Liver (tissue), 8 donors: ENCODE measurements at regions not wholly inside any gene's neighbourhood (a gene's known extent, or its start where the extent isn't known, plus 50 kb on each side); places are given as distances from the start of the nearest gene placed in this dataset.

Experiments used
- DNase-seq: peaks from one replicate; pipeline ENCODE4 v3.0.0-alpha.2; 2017; ENCODE audit warnings: low spot score
- H3K27ac ChIP-seq, 2 donors: one replicate each; pipeline ENCODE4 v1.7.0; 2013; ENCODE audit warnings: inconsistent platforms in 2 of 2, low read length in 2 of 2, control low read depth in 1 of 2, low read depth in 1 of 2, mild to moderate bottlenecking in 1 of 2
- H3K27me3 ChIP-seq, 4 donors: one replicate each; pipeline versions ENCODE4 v1.6.1 to v1.7.0; 2013; ENCODE audit warnings: low read length in 3 of 4, inconsistent platforms in 1 of 4, mild to moderate bottlenecking in 1 of 4, moderate library complexity in 1 of 4; ENCODE audit not compliant: control insufficient read depth in 4 of 4, insufficient read depth in 4 of 4
- H3K36me3 ChIP-seq, 4 donors: one replicate each; pipeline versions ENCODE4 v1.6.1 to v1.7.0; 2013; ENCODE audit warnings: low read length in 3 of 4, mild to moderate bottlenecking in 3 of 4, low read depth in 1 of 4, moderate library complexity in 1 of 4; ENCODE audit not compliant: control insufficient read depth in 4 of 4, insufficient read depth in 3 of 4
- H3K4me1 ChIP-seq, 4 donors: one replicate each; pipeline versions ENCODE4 v1.6.1 to v1.7.0; 2013; ENCODE audit warnings: low read length in 3 of 4, mild to moderate bottlenecking in 3 of 4, moderate library complexity in 1 of 4; ENCODE audit not compliant: control insufficient read depth in 4 of 4, insufficient read depth in 4 of 4
- H3K4me3 ChIP-seq, 3 donors: one replicate each; pipeline versions ENCODE4 v1.6.1 to v1.7.0; 2013; ENCODE audit warnings: low read length in 3 of 3, control low read depth in 1 of 3, low read depth in 1 of 3, mild to moderate bottlenecking in 1 of 3
- H3K9ac ChIP-seq, 2 donors: one replicate each; pipeline ENCODE4 v1.7.0; 2013; ENCODE audit warnings: low read length in 2 of 2, mild to moderate bottlenecking in 2 of 2, moderate library complexity in 2 of 2, control low read depth in 1 of 2, low read depth in 1 of 2
- H3K9me3 ChIP-seq, 4 donors: one replicate each; pipeline versions ENCODE4 v1.6.1 to v1.7.0; 2013; ENCODE audit warnings: low read length in 3 of 4; ENCODE audit not compliant: control insufficient read depth in 4 of 4
- EGR1 ChIP-seq, 2 donors: IDR thresholded peaks; 2 replicates each; pipeline ENCODE4 v1.6.1; 2016 to 2018; ENCODE audit warnings: antibody characterized with exemption in 2 of 2, low read depth in 2 of 2
- FOXA1 ChIP-seq: IDR thresholded peaks from 2 replicates; pipeline ENCODE4 v1.6.1; 2016; ENCODE audit warnings: antibody characterized with exemption
- FOXA2 ChIP-seq: IDR thresholded peaks from 2 replicates; pipeline ENCODE4 v1.6.1; 2016; ENCODE audit warnings: antibody characterized with exemption
- GABPA ChIP-seq, 2 donors: IDR thresholded peaks in 1 of 2; conservative IDR thresholded peaks in 1 of 2; 2 replicates each; pipeline ENCODE4 v1.6.1; 2016; ENCODE audit warnings: antibody characterized with exemption in 2 of 2, mild to moderate bottlenecking in 1 of 2, moderate library complexity in 1 of 2
- HNF4A ChIP-seq, 2 donors: conservative IDR thresholded peaks; 2 replicates each; pipeline ENCODE4 v1.6.1; 2016; ENCODE audit warnings: antibody characterized with exemption in 2 of 2, mild to moderate bottlenecking in 2 of 2
- HNF4G ChIP-seq: IDR thresholded peaks from 2 replicates; pipeline ENCODE4 v1.6.1; 2016; ENCODE audit warnings: antibody characterized with exemption
- JUND ChIP-seq, 2 donors: IDR thresholded peaks; 2 replicates each; pipeline ENCODE4 v1.6.1; 2016; ENCODE audit warnings: antibody characterized with exemption in 2 of 2
- MAX ChIP-seq: IDR thresholded peaks from 2 replicates; pipeline ENCODE4 v1.6.1; 2016; ENCODE audit warnings: antibody characterized with exemption
- NR2F2 ChIP-seq: IDR thresholded peaks from 2 replicates; pipeline ENCODE4 v1.6.1; 2016; ENCODE audit warnings: antibody characterized with exemption
- RAD21 ChIP-seq, 2 donors: IDR thresholded peaks; 2 replicates each; pipeline ENCODE4 v1.6.1; 2016; ENCODE audit warnings: antibody characterized with exemption in 2 of 2, mild to moderate bottlenecking in 2 of 2
- REST ChIP-seq: IDR thresholded peaks from 2 replicates; pipeline ENCODE4 v1.6.1; 2016; ENCODE audit warnings: antibody characterized with exemption, mild to moderate bottlenecking
- RXRA ChIP-seq, 2 donors: IDR thresholded peaks; 2 replicates each; pipeline ENCODE4 v1.6.1; 2017 to 2018; ENCODE audit warnings: antibody characterized with exemption in 2 of 2, mild to moderate bottlenecking in 1 of 2
- SP1 ChIP-seq: IDR thresholded peaks from 2 replicates; pipeline ENCODE4 v1.6.1; 2018; ENCODE audit warnings: antibody characterized with exemption, mild to moderate bottlenecking
- TAF1 ChIP-seq: conservative IDR thresholded peaks from 2 replicates; pipeline ENCODE4 v1.6.1; 2016; ENCODE audit warnings: antibody characterized with exemption, mild to moderate bottlenecking
- ZBTB33 ChIP-seq: IDR thresholded peaks from 2 replicates; pipeline ENCODE4 v1.6.1; 2016; ENCODE audit warnings: antibody characterized with exemption
- WGBS: extraction: QIAGEN DNeasy Blood & Tissue Kit; methylation state at CpG from one replicate; pipeline ENCODE4 v1.1.7; 2013; 5-methylcytosine and 5-hydroxymethylcytosine counted together
- TF ChIP-seq, protein P1 (sequence below): fragments of 150-350 bp; IDR thresholded peaks from 2 replicates; pipeline ENCODE4 v1.5.1; 2017; ENCODE audit warnings: improper control_type of control experiment, low read depth, low read length; ENCODE audit not compliant: missing input control
- donor health status: healthy.
- donor health status: healthy.
- donor health status: healthy.
- donor health status: healthy.
- donor health status: healthy.

GRCh38 chr3:5531741-5532290 lies 344.3 kb downstream of the EDEM1 start:
- no peak overlapping the region for H3K4me3 ChIP-seq
- H3K9me3 ChIP-seq, result no peaks in the 10 kb centered on the region
- no peak for DNase-seq
- no peaks in the 10 kb centered on the region for H3K36me3 ChIP-seq
- H3K9ac ChIP-seq, result no peak overlapping the region
- TF ChIP-seq FOXA2, result no peak
- no peak for TF ChIP-seq HNF4G
- no peak for TF ChIP-seq EGR1 (IDR thresholded peaks at IDR 0.05; ENCODE audit: low read depth in 2 of 2)
- no peak for TF ChIP-seq RAD21 (IDR thresholded peaks at IDR 0.05)
- TF ChIP-seq RXRA (IDR thresholded peaks at IDR 0.05), result no peak
- TF ChIP-seq HNF4A (conservative IDR thresholded peaks at IDR 0.05), result no peak
- TF ChIP-seq MAX, result no peak
- TF ChIP-seq JUND (IDR thresholded peaks at IDR 0.05), result no peak
- TF ChIP-seq TAF1, result no peak
- no peak for TF ChIP-seq REST
- TF ChIP-seq FOXA1, result no peak
- no peaks in the 10 kb centered on the region for H3K4me1 ChIP-seq
- H3K27me3 ChIP-seq, result no peaks in the 10 kb centered on the region
- H3K27ac ChIP-seq, result no peak overlapping the region
- 68% methylated on average over 3 of the region's 3 CpGs for WGBS

GRCh38 chr3:5540532-5540931 lies 353.0 kb downstream of the EDEM1 start:
- H3K27me3 ChIP-seq, result no peaks in the 10 kb centered on the region
- no peak overlapping the region for H3K4me3 ChIP-seq
- peaks cover 0 to 8% (median 3%) of the 10 kb centered on the region in 4 donors for H3K9me3 ChIP-seq
- no peak for TF ChIP-seq TAF1
- TF ChIP-seq SP1, result no peak
- TF ChIP-seq GABPA (IDR thresholded peaks at IDR 0.05 in 1 of 2, conservative IDR thresholded peaks at IDR 0.05 in 1 of 2), result no peak
- TF ChIP-seq FOXA2, result no peak
- no peak for TF ChIP-seq ZBTB33
- no peak for TF ChIP-seq MAX
- TF ChIP-seq FOXA1, result no peak
- TF ChIP-seq RAD21 (IDR thresholded peaks at IDR 0.05), result no peak
- no peak for TF ChIP-seq HNF4A (conservative IDR thresholded peaks at IDR 0.05)
- no peak for TF ChIP-seq NR2F2
- TF ChIP-seq, protein P1, sequence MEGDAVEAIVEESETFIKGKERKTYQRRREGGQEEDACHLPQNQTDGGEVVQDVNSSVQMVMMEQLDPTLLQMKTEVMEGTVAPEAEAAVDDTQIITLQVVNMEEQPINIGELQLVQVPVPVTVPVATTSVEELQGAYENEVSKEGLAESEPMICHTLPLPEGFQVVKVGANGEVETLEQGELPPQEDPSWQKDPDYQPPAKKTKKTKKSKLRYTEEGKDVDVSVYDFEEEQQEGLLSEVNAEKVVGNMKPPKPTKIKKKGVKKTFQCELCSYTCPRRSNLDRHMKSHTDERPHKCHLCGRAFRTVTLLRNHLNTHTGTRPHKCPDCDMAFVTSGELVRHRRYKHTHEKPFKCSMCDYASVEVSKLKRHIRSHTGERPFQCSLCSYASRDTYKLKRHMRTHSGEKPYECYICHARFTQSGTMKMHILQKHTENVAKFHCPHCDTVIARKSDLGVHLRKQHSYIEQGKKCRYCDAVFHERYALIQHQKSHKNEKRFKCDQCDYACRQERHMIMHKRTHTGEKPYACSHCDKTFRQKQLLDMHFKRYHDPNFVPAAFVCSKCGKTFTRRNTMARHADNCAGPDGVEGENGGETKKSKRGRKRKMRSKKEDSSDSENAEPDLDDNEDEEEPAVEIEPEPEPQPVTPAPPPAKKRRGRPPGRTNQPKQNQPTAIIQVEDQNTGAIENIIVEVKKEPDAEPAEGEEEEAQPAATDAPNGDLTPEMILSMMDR, result no peak
- no peaks in the 10 kb centered on the region for H3K4me1 ChIP-seq
- no peaks in the 10 kb centered on the region for H3K36me3 ChIP-seq
- no peak for DNase-seq
- H3K9ac ChIP-seq, result no peak overlapping the region
- WGBS, result 96% methylated on average over 13 of the region's 13 CpGs
- H3K27ac ChIP-seq, result no peak overlapping the region
